ENCODE measurements at regions not wholly inside any gene's neighbourhood (a gene's known extent, or its start where the extent isn't known, plus 50 kb on each side); places are given as distances from the start of the nearest gene placed in this dataset.

DNA sequence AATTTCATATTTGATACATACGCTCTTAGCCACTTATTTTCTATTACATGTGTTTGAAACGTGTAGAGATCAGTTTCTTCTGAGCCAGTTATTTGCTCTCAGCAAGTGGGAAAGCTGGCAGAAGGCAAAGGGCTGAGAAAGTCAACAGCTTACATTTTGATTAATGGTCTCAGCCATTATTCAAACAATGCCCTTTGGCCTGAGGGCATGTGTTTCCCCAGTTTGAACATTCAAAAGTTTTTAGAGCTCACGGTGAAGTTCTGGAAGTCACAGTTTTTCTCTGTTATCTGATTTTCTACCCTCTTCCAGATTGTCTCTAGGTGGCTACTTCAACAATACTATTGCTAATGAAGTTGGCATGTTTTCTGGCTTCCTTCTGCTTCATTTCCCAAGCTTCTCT is 591.8 kb upstream of the CPEB2 start:
- DNase-seq, result no peak
- Mint-ChIP-seq H3K36me3 (ENCODE audit: insufficient read depth in 1 of 3, low read depth in 3 of 3) (no peaks in the 10 kb centered on the region), H3K27ac (no peak overlapping the region), H3K9me3 (no peaks in the 10 kb centered on the region), H3K27me3 (ENCODE audit: low read depth) (no peaks in the 10 kb centered on the region), H3K4me3 (no peak overlapping the region), H3K4me1 (peaks cover 8% of the 10 kb centered on the region in 2 experiments)
- H3K18ac ChIP-seq (ENCODE audit: insufficient read length, low read depth, low read length), result no peak overlapping the region
- H3K4ac ChIP-seq (ENCODE audit: low read depth, low read length), result no peak overlapping the region
- H2BK120ac ChIP-seq (ENCODE audit: low read depth, low read length, poor library complexity, severe bottlenecking), result no peak overlapping the region
- WGBS (ENCODE audit: extremely low coverage, insufficient read length, low lambda C conversion rate), result no CpG with 5 or more reads among the region's 3 CpGs
- H2AK5ac ChIP-seq (ENCODE audit: insufficient read length, low read length), result no peak overlapping the region
- no peak overlapping the region for H4K5ac ChIP-seq (ENCODE audit: insufficient read length, low read depth, low read length)
- no peaks in the 10 kb centered on the region for H3K4me1 ChIP-seq (ENCODE audit: insufficient read depth, low read length)
- H2AFZ ChIP-seq (ENCODE audit: low read length), result no peak overlapping the region
- H4K20me1 ChIP-seq (ENCODE audit: control insufficient read depth, insufficient read depth, insufficient read length), result no peaks in the 10 kb centered on the region
- no peak overlapping the region for H3K27ac ChIP-seq (ENCODE audit: insufficient read length, low read depth, low read length)
- no peak overlapping the region for H3K4me2 ChIP-seq (ENCODE audit: insufficient read depth, insufficient read length, low read length)
- H3K27me3 ChIP-seq (ENCODE audit: insufficient read depth, low read length), result no peaks in the 10 kb centered on the region
- no peak overlapping the region for H2BK20ac ChIP-seq (ENCODE audit: low read depth, low read length, poor library complexity, severe bottlenecking)
- H3K79me1 ChIP-seq (ENCODE audit: insufficient read depth, low read depth, low read length, poor library complexity, severe bottlenecking), result no peaks in the 10 kb centered on the region
- no peaks in the 10 kb centered on the region for H3K9me3 ChIP-seq (ENCODE audit: control insufficient read depth, low read depth, low read length)
- H3K9ac ChIP-seq (ENCODE audit: extremely low read depth, insufficient read length, low read length), result no peak overlapping the region
- H3K23me2 ChIP-seq (ENCODE audit: insufficient read length, low read depth, low read length, poor library complexity, severe bottlenecking), result no peaks in the 10 kb centered on the region
- H3T11ph ChIP-seq (ENCODE audit: low read length), result no peak overlapping the region
- no peak overlapping the region for H3K23ac ChIP-seq (ENCODE audit: insufficient read length, low read depth, low read length)
- no peak overlapping the region for H2BK12ac ChIP-seq (ENCODE audit: insufficient read length, low read depth, low read length)
- H3K14ac ChIP-seq (ENCODE audit: insufficient read depth, low read length), result no peak overlapping the region
- no peak overlapping the region for H4K91ac ChIP-seq (ENCODE audit: insufficient read length, low read depth, low read length)
- H2BK15ac ChIP-seq (ENCODE audit: low read depth, low read length), result no peak overlapping the region
- no peak overlapping the region for H3K56ac ChIP-seq (ENCODE audit: insufficient read length, low read depth, low read length)
- no peaks in the 10 kb centered on the region for H3K79me2 ChIP-seq (ENCODE audit: insufficient read depth, low read length)
- no peak overlapping the region for H2BK5ac ChIP-seq (ENCODE audit: insufficient read length, low read length)
- H4K8ac ChIP-seq (replicated peaks; ENCODE audit: insufficient read length, low read depth, low read length), result no peak overlapping the region
- TF ChIP-seq CTCF (conservative IDR thresholded peaks at IDR 0.05), result no peak

Data from H9 (cell line).